ENCODE measurements at regions not wholly inside any gene's neighbourhood (a gene's known extent, or its start where the extent isn't known, plus 50 kb on each side); places are given as distances from the start of the nearest gene placed in this dataset.
A peak's percentile ranks its signal among the peaks of the same experiment; 100 is the strongest.

- TF ChIP-seq CSDC2 (CRISPR knock-in tag; IDR thresholded peaks at IDR 0.05) (no peak), CREB5 (CRISPR knock-in tag; IDR thresholded peaks at IDR 0.05; ENCODE audit: low read depth) (no peak), RARB (CRISPR knock-in tag; IDR thresholded peaks at IDR 0.05) (no peak), TSHZ2 (CRISPR knock-in tag; IDR thresholded peaks at IDR 0.05) (no peak), PPARA (CRISPR knock-in tag; IDR thresholded peaks at IDR 0.05; ENCODE audit: borderline replicate concordance) (no peak), OSR1 (CRISPR knock-in tag; IDR thresholded peaks at IDR 0.05) (no peak), ZFP3 (CRISPR knock-in tag; IDR thresholded peaks at IDR 0.05) (no peak), ESRRG (CRISPR knock-in tag; IDR thresholded peaks at IDR 0.05) (no peak), TOX (CRISPR knock-in tag; IDR thresholded peaks at IDR 0.05; ENCODE audit: borderline replicate concordance) (no peak)
- ATAC-seq: no peak
Observed at GRCh38 chr2:158015428-158016076, 86.1 kb upstream of the UPP2 start.

GRCh38 chr2:158013891-158014290, 87.8 kb upstream of the UPP2 start:
- no peak for ATAC-seq
- TF ChIP-seq ZNF70 (CRISPR knock-in tag; IDR thresholded peaks at IDR 0.05) (no peak), TOX (CRISPR knock-in tag; IDR thresholded peaks at IDR 0.05; ENCODE audit: borderline replicate concordance) (no peak), ZNF565 (CRISPR knock-in tag; conservative IDR thresholded peaks at IDR 0.05; ENCODE audit: low read depth) (no peak), ESRRG (CRISPR knock-in tag; IDR thresholded peaks at IDR 0.05) (no peak), ZNF8 (CRISPR knock-in tag; IDR thresholded peaks at IDR 0.05) (no peak), ZFP30 (CRISPR knock-in tag; IDR thresholded peaks at IDR 0.05) (no peak), OSR1 (CRISPR knock-in tag; IDR thresholded peaks at IDR 0.05) (no peak), TSHZ2 (CRISPR knock-in tag; IDR thresholded peaks at IDR 0.05) (no peak), RARB (CRISPR knock-in tag; IDR thresholded peaks at IDR 0.05) (no peak)

- TF ChIP-seq CSRNP3 (CRISPR knock-in tag; IDR thresholded peaks at IDR 0.05) (no peak), POU6F1 (CRISPR knock-in tag; IDR thresholded peaks at IDR 0.05; ENCODE audit: borderline replicate concordance, low read depth) (no peak), PATZ1 (CRISPR knock-in tag; IDR thresholded peaks at IDR 0.05; ENCODE audit: borderline replicate concordance) (no peak), ZFP3 (CRISPR knock-in tag; IDR thresholded peaks at IDR 0.05) (no peak), TOX (CRISPR knock-in tag; IDR thresholded peaks at IDR 0.05; ENCODE audit: borderline replicate concordance) (no peak), ZNF70 (CRISPR knock-in tag; IDR thresholded peaks at IDR 0.05) (no peak), ZNF8 (CRISPR knock-in tag; IDR thresholded peaks at IDR 0.05) (no peak)
- peak; percentile 22; the same call in 1 of the 3 replicates for ATAC-seq
Observed at GRCh38 chr2:158011055-158011771, 90.5 kb upstream of the UPP2 start.
